ENCODE measurements at regions not wholly inside any gene's neighbourhood (a gene's known extent, or its start where the extent isn't known, plus 50 kb on each side); places are given as distances from the start of the nearest gene placed in this dataset.

DNA sequence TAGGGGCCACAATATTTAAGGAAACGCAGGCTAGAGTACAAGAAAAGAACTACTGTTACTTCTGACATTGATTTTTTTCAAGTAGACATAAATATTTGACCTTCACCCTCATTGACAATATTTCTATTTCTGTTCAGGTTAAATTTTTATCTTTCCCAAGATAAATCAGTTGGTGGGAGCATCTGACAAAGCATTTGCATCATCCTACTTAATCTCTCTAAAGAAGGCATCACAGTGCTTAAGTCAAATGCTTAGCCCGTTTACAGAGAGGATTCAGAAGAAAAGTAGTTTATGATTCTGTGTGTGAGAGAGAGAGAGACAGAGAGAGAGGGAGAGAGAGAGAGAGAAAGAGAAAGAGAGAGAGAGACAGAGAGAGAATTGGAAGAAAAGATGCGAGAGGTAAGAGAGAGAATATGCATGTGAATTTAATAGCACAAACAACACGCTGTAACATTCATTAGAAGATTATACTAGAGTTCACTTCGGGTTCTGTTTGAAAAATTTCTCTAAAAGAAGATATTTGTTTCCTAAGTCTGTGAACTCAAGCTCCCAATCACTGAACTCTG lies 1093.3 kb upstream of the CDH6 start:
- TF ChIP-seq EZH2 (IDR thresholded peaks at IDR 0.05; ENCODE audit: low read depth, unreplicated experiment), result no peak
- no peak for TF ChIP-seq POLR2AphosphoS5 (IDR thresholded peaks at IDR 0.05; ENCODE audit: low read depth)
- TF ChIP-seq CREB1 (CRISPR knock-in tag; IDR thresholded peaks at IDR 0.05; ENCODE audit: low read depth), result no peak
- TF ChIP-seq STAT1 (IDR thresholded peaks at IDR 0.05; ENCODE audit: unreplicated experiment), result no peak
- TF ChIP-seq, protein P1, sequence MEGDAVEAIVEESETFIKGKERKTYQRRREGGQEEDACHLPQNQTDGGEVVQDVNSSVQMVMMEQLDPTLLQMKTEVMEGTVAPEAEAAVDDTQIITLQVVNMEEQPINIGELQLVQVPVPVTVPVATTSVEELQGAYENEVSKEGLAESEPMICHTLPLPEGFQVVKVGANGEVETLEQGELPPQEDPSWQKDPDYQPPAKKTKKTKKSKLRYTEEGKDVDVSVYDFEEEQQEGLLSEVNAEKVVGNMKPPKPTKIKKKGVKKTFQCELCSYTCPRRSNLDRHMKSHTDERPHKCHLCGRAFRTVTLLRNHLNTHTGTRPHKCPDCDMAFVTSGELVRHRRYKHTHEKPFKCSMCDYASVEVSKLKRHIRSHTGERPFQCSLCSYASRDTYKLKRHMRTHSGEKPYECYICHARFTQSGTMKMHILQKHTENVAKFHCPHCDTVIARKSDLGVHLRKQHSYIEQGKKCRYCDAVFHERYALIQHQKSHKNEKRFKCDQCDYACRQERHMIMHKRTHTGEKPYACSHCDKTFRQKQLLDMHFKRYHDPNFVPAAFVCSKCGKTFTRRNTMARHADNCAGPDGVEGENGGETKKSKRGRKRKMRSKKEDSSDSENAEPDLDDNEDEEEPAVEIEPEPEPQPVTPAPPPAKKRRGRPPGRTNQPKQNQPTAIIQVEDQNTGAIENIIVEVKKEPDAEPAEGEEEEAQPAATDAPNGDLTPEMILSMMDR (conservative IDR thresholded peaks at IDR 0.05; ENCODE audit: low read depth in 2 of 2), result no peak
- no peak for TF ChIP-seq JUNB (IDR thresholded peaks at IDR 0.05; ENCODE audit: unreplicated experiment)
- no peak for TF ChIP-seq EZH2phosphoT487 (IDR thresholded peaks at IDR 0.05; ENCODE audit: unreplicated experiment)

Measured in GM23338 (cell line).